ENCODE measurements at regions not wholly inside any gene's neighbourhood (a gene's known extent, or its start where the extent isn't known, plus 50 kb on each side); places are given as distances from the start of the nearest gene placed in this dataset.

GRCh38 chr15:70509731-70510143 lies 253.6 kb downstream of the UACA start:
- DNase-seq (ENCODE audit: low spot score), result no peak
- TF ChIP-seq CTCF (IDR thresholded peaks at IDR 0.05; ENCODE audit: extremely low read depth, insufficient read depth, missing control alignments), result no peak
- in situ Hi-C loops (cut with MboI; ENCODE audit: low pct_unique_long_range_greater_than_20kb, low sequenced_read_pairs, unreplicated experiment), result no loop called here

- no peak for TF ChIP-seq CTCF (IDR thresholded peaks at IDR 0.05; ENCODE audit: extremely low read depth, insufficient read depth, missing control alignments)
- no peak for DNase-seq (ENCODE audit: low spot score)
- in situ Hi-C loops (cut with MboI; ENCODE audit: low pct_unique_long_range_greater_than_20kb, low sequenced_read_pairs, unreplicated experiment), result no loop called here
Measured at GRCh38 chr15:70509282-70509662, 254.1 kb downstream of the UACA start.

- TF ChIP-seq CTCF (IDR thresholded peaks at IDR 0.05; ENCODE audit: extremely low read depth, insufficient read depth, missing control alignments), result no peak
- in situ Hi-C loops (cut with MboI; ENCODE audit: low pct_unique_long_range_greater_than_20kb, low sequenced_read_pairs, unreplicated experiment), result no loop called here
- no peak for DNase-seq (ENCODE audit: low spot score)
Measured at GRCh38 chr15:70508561-70509281, 254.6 kb downstream of the UACA start.

- in situ Hi-C loops (cut with MboI; ENCODE audit: low pct_unique_long_range_greater_than_20kb, low sequenced_read_pairs, unreplicated experiment), result no loop called here
- no peak for TF ChIP-seq CTCF (IDR thresholded peaks at IDR 0.05; ENCODE audit: extremely low read depth, insufficient read depth, missing control alignments)
- DNase-seq (ENCODE audit: low spot score), result no peak
Measured at GRCh38 chr15:70507772-70508371, 255.5 kb downstream of the UACA start.

- in situ Hi-C loops (cut with MboI; ENCODE audit: low pct_unique_long_range_greater_than_20kb, low sequenced_read_pairs, unreplicated experiment), result no loop called here
- TF ChIP-seq CTCF (IDR thresholded peaks at IDR 0.05; ENCODE audit: extremely low read depth, insufficient read depth, missing control alignments), result no peak
Measured at GRCh38 chr15:70505936-70506912, 257.1 kb downstream of the UACA start.

GRCh38 chr15:70505411-70505919 lies 257.9 kb downstream of the UACA start:
- TF ChIP-seq CTCF (IDR thresholded peaks at IDR 0.05; ENCODE audit: extremely low read depth, insufficient read depth, missing control alignments), result no peak
- no peak for DNase-seq (ENCODE audit: low spot score)
- in situ Hi-C loops (cut with MboI; ENCODE audit: low pct_unique_long_range_greater_than_20kb, low sequenced_read_pairs, unreplicated experiment), result no loop called here

More at GRCh38 chr15:70505936-70506912, 257.1 kb downstream of the UACA start:
- no peak for DNase-seq (ENCODE audit: low spot score)

Data from GM13977 (cell line).